Panc1 (cell line): ENCODE measurements at regions not wholly inside any gene's neighbourhood (a gene's known extent, or its start where the extent isn't known, plus 50 kb on each side); places are given as distances from the start of the nearest gene placed in this dataset.

Experiments
- ATAC-seq: fragments of 200-7000 bp; cut with Tn5 transposase; 2 replicates; pipeline ENCODE4 v1.9.1; 2020; ENCODE audit warnings: mild to moderate bottlenecking, moderate library complexity
- BruUV-seq: library from RNA; stranded (reverse); fragments of 400-500 nt; replicated peaks from 2 replicates; lab custom pipeline; 2021; lab: Mats Ljungman, UMichigan
- CTCF ChIA-PET: fragments of 300-600 bp; sonication (Branson Sonifier 250); formaldehyde crosslinking; loops from one replicate; lab custom pipeline; 2022; ENCODE audit warnings: antibody characterized with exemption; lab: Charles Lee
- POLR2A ChIA-PET: fragments of 300-600 bp; sonication (Branson Sonifier 250); formaldehyde crosslinking; loops from one replicate; lab custom pipeline; 2022; ENCODE audit warnings: antibody characterized with exemption; lab: Charles Lee
- DNase-seq: peaks from one replicate; pipeline ENCODE4 v3.0.0-alpha.2; 2010; ENCODE audit warnings: low read depth, low spot score
- H3K27ac ChIP-seq: 2 replicates; pipeline ENCODE4 v1.5.1; 2011; ENCODE audit warnings: mild to moderate bottlenecking, low read length, inconsistent platforms
- H3K27me3 ChIP-seq: fragments of 200-500 bp; sonication (Bioruptor generic); 2 replicates; pipeline ENCODE4 v1.6.0; 2014; ENCODE audit warnings: low read length, inconsistent platforms; ENCODE audit not compliant: control insufficient read depth, insufficient read depth
- H3K36me3 ChIP-seq: fragments of 200-500 bp; sonication (Bioruptor generic); 2 replicates; pipeline ENCODE4 v1.5.1; 2014; ENCODE audit warnings: inconsistent platforms, mild to moderate bottlenecking, low read length, moderate library complexity; ENCODE audit not compliant: control insufficient read depth, insufficient read depth
- H3K4me1 ChIP-seq: 2 replicates; pipeline ENCODE4 v1.5.1; 2011; ENCODE audit warnings: inconsistent platforms, mild to moderate bottlenecking, low read length, moderate library complexity; ENCODE audit not compliant: control insufficient read depth, insufficient read depth
- H3K4me3 ChIP-seq, 2 experiments: 2 replicates each; pipeline ENCODE4 v1.5.1; 2011 to 2012; ENCODE audit warnings: low read depth in 2 of 2, low read length in 2 of 2, mild to moderate bottlenecking in 2 of 2, inconsistent platforms in 1 of 2, moderate library complexity in 1 of 2
- H3K9me3 ChIP-seq: fragments of 200-500 bp; sonication (Bioruptor generic); 2 replicates; pipeline ENCODE4 v1.5.1; 2014; ENCODE audit warnings: low read depth, mild to moderate bottlenecking, inconsistent platforms, low read length, moderate library complexity; ENCODE audit not compliant: control insufficient read depth, insufficient read depth
- CTCF ChIP-seq: fragments of 450-650 bp; IDR thresholded peaks from 2 replicates; pipeline ENCODE4 v1.5.1; 2017; ENCODE audit warnings: mild to moderate bottlenecking
- POLR2AphosphoS5 ChIP-seq: IDR thresholded peaks from 2 replicates; pipeline ENCODE4 v1.6.1; 2012; ENCODE audit warnings: mild to moderate bottlenecking, low read depth, low read length, moderate library complexity
- REST ChIP-seq, 2 experiments: IDR thresholded peaks; 2 replicates each; pipeline ENCODE4 v1.6.1; 2011 to 2012; ENCODE audit warnings: low read depth in 2 of 2, control low read depth in 1 of 2, low read length in 1 of 2, mild to moderate bottlenecking in 1 of 2, moderate library complexity in 1 of 2; ENCODE audit not compliant: insufficient read depth in 1 of 2
- SIN3A ChIP-seq: IDR thresholded peaks from 2 replicates; pipeline ENCODE4 v1.6.1; 2012; ENCODE audit warnings: low read depth, mild to moderate bottlenecking, low read length, moderate library complexity, borderline replicate concordance; ENCODE audit not compliant: insufficient read depth
- TCF7L2 ChIP-seq: IDR thresholded peaks from 2 replicates; pipeline ENCODE4 v1.6.1; 2011; ENCODE audit warnings: mild to moderate bottlenecking, low read depth, low read length, inconsistent platforms
- in situ Hi-C: cut with HindIII; loops from 2 replicates; pipeline ENCODE4 v1.10.0; 2016; ENCODE audit warnings: low sequenced_read_pairs, low pct_unique_long_range_greater_than_20kb
- intact Hi-C: fragments of 100-400 bp; cut with micrococcal nuclease; formaldehyde crosslinking; loops from one replicate; pipeline ENCODE4 v1.10.0; 2022; ENCODE audit not compliant: unreplicated experiment

GRCh38 chr15:66942649-66943390 lies 122.6 kb upstream of the SMAD3 start:
- BruUV-seq, result no TSS peak
- H3K27ac ChIP-seq, result peak overlapping the region; percentile 100
- no peaks in the 10 kb centered on the region for H3K36me3 ChIP-seq
- TF ChIP-seq CTCF (no peak), POLR2AphosphoS5 (no peak), SIN3A (no peak), TCF7L2 (no peak), REST (IDR thresholded peaks at IDR 0.05; ENCODE audit: insufficient read depth in 1 of 2, low read depth in 2 of 2, low read length in 1 of 2) (no peak)
- ChIA-PET POLR2A (interaction anchor here (0.6 to 0.7 kb wide), 3 partner anchors 88 to 1201 kb away, joined by 3 to 7 read pairs (median 4); no protein-coding TSS in a partner anchor), CTCF (interaction anchor here (0.5 to 2.6 kb wide), 10 partner anchors 11 to 256 kb away, joined by 3 to 12 read pairs (median 4); partner anchors contain the start of gene SMAD6)
- no peaks in the 10 kb centered on the region for H3K27me3 ChIP-seq
- H3K9me3 ChIP-seq, result peaks cover 11% of the 10 kb centered on the region; the same call in 1 of the 2 replicates
- in situ Hi-C loops (no loop called here), intact Hi-C loops (loop anchor here (5.0 kb wide), 3 partner anchors 36 to 254 kb away; no protein-coding TSS in a partner anchor)
- ATAC-seq, result peak; percentile 5
- H3K4me3 ChIP-seq, result no peak overlapping the region
- no peak for DNase-seq
- H3K4me1 ChIP-seq, result peaks cover 77% of the 10 kb centered on the region

- TF ChIP-seq SIN3A (no peak), CTCF (peak; percentile 80), POLR2AphosphoS5 (peak; percentile 35; the same call in 1 of the 2 replicates)
- ChIA-PET CTCF (interaction anchor here (0.5 to 2.6 kb wide), 11 partner anchors 12 to 499 kb away, joined by 3 to 12 read pairs (median 5); no protein-coding TSS in a partner anchor), POLR2A (interaction anchor here (0.6 to 0.7 kb wide), 3 partner anchors 127 to 241 kb away, joined by 4 to 7 read pairs (median 4); no protein-coding TSS in a partner anchor)
- no TSS peak for BruUV-seq
- H3K4me3 ChIP-seq, result no peak overlapping the region
- in situ Hi-C loops, result no loop called here
- H3K4me1 ChIP-seq, result peaks cover 85% of the 10 kb centered on the region
- peak; percentile 76 for ATAC-seq
- no peaks in the 10 kb centered on the region for H3K27me3 ChIP-seq
- intact Hi-C loops, result loop anchor here (5.0 kb wide), 3 partner anchors 36 to 254 kb away; no protein-coding TSS in a partner anchor
- DNase-seq, result no peak
- H3K36me3 ChIP-seq, result no peaks in the 10 kb centered on the region
- H3K9me3 ChIP-seq, result peaks cover 4% of the 10 kb centered on the region; the same call in 1 of the 2 replicates
- H3K27ac ChIP-seq, result peak overlapping the region; percentile 100
Measured at GRCh38 chr15:66943456-66944095, 121.8 kb upstream of the SMAD3 start.
